Amygdala (tissue), 56 donors: ENCODE measurements at regions not wholly inside any gene's neighbourhood (a gene's known extent, or its start where the extent isn't known, plus 50 kb on each side); places are given as distances from the start of the nearest gene placed in this dataset.
"Not testable (repeated sequence)": the region's sequence is repeated elsewhere in the genome, so short reads cannot be mapped to it uniquely, and the experiment has no call there.

Experiments used
- DNase-seq, 56 donors: peaks; one replicate each; lab custom pipeline; 2025; lab: John Stamatoyannopoulos, UW

- DNase-seq = no peak
These were observed 670.4 kb upstream of the CDH6 start for GRCh38 chr5:30523061-30523460.

GRCh38 chr5:30505014-30505886 is 688.2 kb upstream of the CDH6 start:
- no peak for DNase-seq

- DNase-seq = no peak
These were observed 691.2 kb upstream of the CDH6 start for GRCh38 chr5:30502277-30502676.

- no peak for DNase-seq
These were observed 692.4 kb upstream of the CDH6 start for GRCh38 chr5:30501065-30501464.

- DNase-seq = no peak
These were observed 693.0 kb upstream of the CDH6 start for GRCh38 chr5:30500513-30500912.

GRCh38 chr5:30499402-30499801 is 694.1 kb upstream of the CDH6 start:
- no peak for DNase-seq

- no peak for DNase-seq
These were observed 694.5 kb upstream of the CDH6 start for GRCh38 chr5:30498972-30499371.

- DNase-seq = not testable (repeated sequence)
These were observed 695.0 kb upstream of the CDH6 start for GRCh38 chr5:30498509-30498908.

GRCh38 chr5:30494113-30494512 is 699.4 kb upstream of the CDH6 start:
- not testable (repeated sequence) for DNase-seq

GRCh38 chr5:30479104-30479503 is 714.4 kb upstream of the CDH6 start:
- no peak for DNase-seq

- no peak for DNase-seq
These were observed 718.1 kb upstream of the CDH6 start for GRCh38 chr5:30475429-30475828.

- DNase-seq = no peak
These were observed 723.8 kb upstream of the CDH6 start for GRCh38 chr5:30469691-30470090.

GRCh38 chr5:30458681-30459080 is 734.8 kb upstream of the CDH6 start:
- DNase-seq = no peak

- DNase-seq = not testable (repeated sequence)
These were observed 738.0 kb upstream of the CDH6 start for GRCh38 chr5:30455484-30455883.

GRCh38 chr5:30453168-30453567 is 740.3 kb upstream of the CDH6 start:
- no peak for DNase-seq

GRCh38 chr5:30450153-30450552 is 743.3 kb upstream of the CDH6 start:
- no peak for DNase-seq

- DNase-seq = no peak
These were observed 746.1 kb upstream of the CDH6 start for GRCh38 chr5:30447431-30447830.

- no peak for DNase-seq
These were observed 747.0 kb upstream of the CDH6 start for GRCh38 chr5:30446456-30446855.

- no peak for DNase-seq
These were observed 754.7 kb upstream of the CDH6 start for GRCh38 chr5:30438785-30439184.

GRCh38 chr5:30436691-30437090 is 756.8 kb upstream of the CDH6 start:
- peak in 1 of 56 donors; percentile 2 for DNase-seq

- not testable (repeated sequence) for DNase-seq
These were observed 764.5 kb upstream of the CDH6 start for GRCh38 chr5:30428866-30429407.

GRCh38 chr5:30414078-30414477 is 779.4 kb upstream of the CDH6 start:
- DNase-seq = no peak
